ENCODE measurements at regions not wholly inside any gene's neighbourhood (a gene's known extent, or its start where the extent isn't known, plus 50 kb on each side); places are given as distances from the start of the nearest gene placed in this dataset.
A peak's percentile ranks its signal among the peaks of the same experiment; 100 is the strongest.

DNA sequence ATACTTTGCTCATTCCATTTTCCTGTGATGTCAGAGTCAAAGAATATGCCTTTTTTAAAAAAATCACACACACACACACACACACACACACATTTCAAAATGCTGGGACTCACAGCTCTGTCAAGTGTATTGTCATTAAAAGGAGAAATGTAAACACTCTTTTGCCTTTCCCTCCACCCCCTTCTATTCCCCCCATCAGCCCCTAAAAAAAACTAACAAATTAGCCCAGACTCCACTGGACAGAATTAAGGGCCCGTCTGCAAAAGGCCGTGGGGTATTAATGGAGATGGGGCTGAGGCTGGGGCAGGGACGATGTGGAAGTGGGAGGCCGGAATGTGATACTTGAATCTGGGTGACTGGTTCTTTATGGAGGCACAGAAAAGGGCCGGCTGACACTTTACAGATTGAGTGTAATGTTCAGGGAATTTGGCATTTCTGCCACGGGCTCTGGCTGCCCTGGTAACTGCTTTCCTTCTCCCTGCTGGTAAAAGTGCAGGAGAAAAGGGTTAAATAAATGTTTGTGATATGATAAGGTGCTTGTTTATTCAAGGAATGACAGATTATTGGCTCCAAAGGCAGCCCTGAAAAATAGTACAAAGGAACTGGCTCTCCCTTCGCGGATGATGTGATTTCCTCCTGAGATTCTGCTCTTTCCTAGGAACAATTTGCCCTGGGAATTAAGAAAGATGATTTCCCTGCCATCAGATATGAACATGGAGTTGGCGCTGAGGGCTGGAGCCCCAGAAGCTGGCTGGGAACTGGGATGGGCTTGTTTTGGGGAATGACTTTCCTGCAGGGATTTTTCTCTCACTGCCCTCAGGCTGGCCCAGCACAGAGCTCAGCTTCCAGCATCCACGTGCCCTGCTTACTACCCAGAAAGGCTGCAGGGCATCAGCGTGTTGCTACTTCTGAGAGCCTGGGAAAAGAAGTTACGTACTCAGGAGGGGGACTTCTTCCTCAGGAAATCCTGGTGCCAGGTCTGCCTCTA, 52.8 kb upstream of the CTAGE1 start:
- H3K9ac ChIP-seq (ENCODE audit: low read length): no peak overlapping the region
- H4K12ac ChIP-seq (ENCODE audit: low read depth, low read length): no peak overlapping the region
- H3K36me3 ChIP-seq (ENCODE audit: control insufficient read depth in 1 of 2, insufficient read depth in 2 of 2, low read length in 2 of 2): no peaks in the 10 kb centered on the region
- H2BK120ac ChIP-seq (ENCODE audit: insufficient read depth, low read length, poor library complexity): no peak overlapping the region
- no peak overlapping the region for H3K14ac ChIP-seq (ENCODE audit: low read length)
- no peaks in the 10 kb centered on the region for H3K9me3 ChIP-seq (ENCODE audit: insufficient read depth, low read depth, low read length)
- no peak overlapping the region for H3K27ac ChIP-seq (ENCODE audit: low read depth, low read length)
- no peak overlapping the region for H4K91ac ChIP-seq (ENCODE audit: low read depth, low read length)
- no CpG with 5 or more reads among the region's 12 CpGs for WGBS (ENCODE audit: extremely low coverage, insufficient coverage, insufficient read length)
- peak; percentile 12 to 13 for DNase-seq
- H3K4me1 ChIP-seq (ENCODE audit: control insufficient read depth in 1 of 2, insufficient read depth in 2 of 2, low read length in 2 of 2): peaks cover 14 to 20% of the 10 kb centered on the region in 2 experiments
- no peaks in the 10 kb centered on the region for H3K27me3 ChIP-seq (ENCODE audit: insufficient read depth, low read length)
- no peaks in the 10 kb centered on the region for H3K79me2 ChIP-seq (ENCODE audit: control insufficient read depth, insufficient read depth, low read length, poor library complexity)
- no peak overlapping the region for H3K4me3 ChIP-seq (ENCODE audit: low read depth, low read length)
- no peak overlapping the region for H3K4me2 ChIP-seq (ENCODE audit: low read length)
- H2BK12ac ChIP-seq (ENCODE audit: low read length): no peak overlapping the region
- no peak overlapping the region for H2AFZ ChIP-seq (ENCODE audit: insufficient read depth, low read length, poor library complexity)
- H3K79me1 ChIP-seq (ENCODE audit: low read length): no peaks in the 10 kb centered on the region
- no peak overlapping the region for H4K8ac ChIP-seq (ENCODE audit: low read depth, low read length)
- no peak overlapping the region for H3K18ac ChIP-seq (ENCODE audit: low read length)
- H3K23ac ChIP-seq (ENCODE audit: low read length): no peak overlapping the region
- H2BK5ac ChIP-seq (ENCODE audit: low read depth, low read length, poor library complexity): no peak overlapping the region
- H3K4ac ChIP-seq (ENCODE audit: low read depth, low read length): no peak overlapping the region
- H2AK5ac ChIP-seq (ENCODE audit: low read length): no peak overlapping the region

- H3K18ac ChIP-seq (ENCODE audit: low read length): no peak overlapping the region
- WGBS (ENCODE audit: extremely low coverage, insufficient coverage, insufficient read length): no CpG with 5 or more reads among the region's 8 CpGs
- H3K9ac ChIP-seq (ENCODE audit: low read length): no peak overlapping the region
- H3K36me3 ChIP-seq (ENCODE audit: control insufficient read depth in 1 of 2, insufficient read depth in 2 of 2, low read length in 2 of 2): no peaks in the 10 kb centered on the region
- H2AFZ ChIP-seq (ENCODE audit: insufficient read depth, low read length, poor library complexity): no peak overlapping the region
- H2AK5ac ChIP-seq (ENCODE audit: low read length): no peak overlapping the region
- H3K9me3 ChIP-seq (ENCODE audit: insufficient read depth, low read depth, low read length): no peaks in the 10 kb centered on the region
- H3K14ac ChIP-seq (ENCODE audit: low read length): no peak overlapping the region
- H3K79me2 ChIP-seq (ENCODE audit: control insufficient read depth, insufficient read depth, low read length, poor library complexity): no peaks in the 10 kb centered on the region
- no peak for DNase-seq
- H3K27ac ChIP-seq (ENCODE audit: low read depth, low read length): no peak overlapping the region
- no peak overlapping the region for H3K4me2 ChIP-seq (ENCODE audit: low read length)
- no peak overlapping the region for H2BK12ac ChIP-seq (ENCODE audit: low read length)
- peaks cover 6 to 12% of the 10 kb centered on the region in 2 experiments for H3K4me1 ChIP-seq (ENCODE audit: control insufficient read depth in 1 of 2, insufficient read depth in 2 of 2, low read length in 2 of 2)
- no peak overlapping the region for H4K8ac ChIP-seq (ENCODE audit: low read depth, low read length)
- no peaks in the 10 kb centered on the region for H3K79me1 ChIP-seq (ENCODE audit: low read length)
- no peaks in the 10 kb centered on the region for H3K27me3 ChIP-seq (ENCODE audit: insufficient read depth, low read length)
- no peak overlapping the region for H3K4ac ChIP-seq (ENCODE audit: low read depth, low read length)
- H4K12ac ChIP-seq (ENCODE audit: low read depth, low read length): no peak overlapping the region
- no peak overlapping the region for H3K4me3 ChIP-seq (ENCODE audit: low read depth, low read length)
- H2BK5ac ChIP-seq (ENCODE audit: low read depth, low read length, poor library complexity): no peak overlapping the region
- no peak overlapping the region for H3K23ac ChIP-seq (ENCODE audit: low read length)
- no peak overlapping the region for H4K91ac ChIP-seq (ENCODE audit: low read depth, low read length)
- H2BK120ac ChIP-seq (ENCODE audit: insufficient read depth, low read length, poor library complexity): no peak overlapping the region
Measured at GRCh38 chr18:22471546-22472131, 53.9 kb upstream of the CTAGE1 start.

DNA sequence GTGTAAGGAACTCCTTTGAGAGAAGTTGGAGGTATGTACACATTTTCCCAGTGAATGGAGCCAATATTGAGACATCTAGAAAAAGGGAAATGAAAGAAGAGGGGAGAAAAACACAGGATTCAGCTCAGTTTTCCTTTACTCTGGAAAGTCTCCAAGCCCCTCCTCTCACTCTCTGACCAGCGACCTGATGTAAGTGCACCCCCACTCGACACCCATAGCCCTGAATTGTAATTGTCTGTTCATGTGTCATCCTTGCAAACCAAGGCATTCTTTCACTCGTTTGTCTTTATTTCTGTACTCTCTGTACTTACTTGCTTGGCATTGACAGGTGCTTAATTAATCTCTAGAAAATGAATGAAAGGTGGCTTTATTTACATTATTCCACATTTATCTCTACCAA, 55.7 kb upstream of the CTAGE1 start:
- Histone ChIP-seq H3K79me2 (ENCODE audit: control insufficient read depth, insufficient read depth, low read length, poor library complexity) (no peaks in the 10 kb centered on the region), H4K91ac (ENCODE audit: low read depth, low read length) (no peak overlapping the region), H3K4me3 (ENCODE audit: low read depth, low read length) (no peak overlapping the region), H3K79me1 (ENCODE audit: low read length) (no peaks in the 10 kb centered on the region), H3K9ac (ENCODE audit: low read length) (no peak overlapping the region), H3K27me3 (ENCODE audit: insufficient read depth, low read length) (no peaks in the 10 kb centered on the region), H3K4ac (ENCODE audit: low read depth, low read length) (no peak overlapping the region), H3K36me3 (ENCODE audit: control insufficient read depth in 1 of 2, insufficient read depth in 2 of 2, low read length in 2 of 2) (no peaks in the 10 kb centered on the region), H2AFZ (ENCODE audit: insufficient read depth, low read length, poor library complexity) (no peak overlapping the region), H3K23ac (ENCODE audit: low read length) (no peak overlapping the region), H2BK12ac (ENCODE audit: low read length) (no peak overlapping the region), H3K4me2 (ENCODE audit: low read length) (no peak overlapping the region), H3K14ac (ENCODE audit: low read length) (no peak overlapping the region), H3K18ac (ENCODE audit: low read length) (no peak overlapping the region), H4K8ac (ENCODE audit: low read depth, low read length) (no peak overlapping the region), H2BK5ac (ENCODE audit: low read depth, low read length, poor library complexity) (no peak overlapping the region), H3K4me1 (ENCODE audit: control insufficient read depth in 1 of 2, insufficient read depth in 2 of 2, low read length in 2 of 2) (peaks cover 3 to 6% of the 10 kb centered on the region in 2 experiments), H2AK5ac (ENCODE audit: low read length) (no peak overlapping the region), H4K12ac (ENCODE audit: low read depth, low read length) (no peak overlapping the region), H3K27ac (ENCODE audit: low read depth, low read length) (no peak overlapping the region), H2BK120ac (ENCODE audit: insufficient read depth, low read length, poor library complexity) (no peak overlapping the region), H3K9me3 (ENCODE audit: insufficient read depth, low read depth, low read length) (no peaks in the 10 kb centered on the region)
- no CpG with 5 or more reads among the region's 3 CpGs for WGBS (ENCODE audit: extremely low coverage, insufficient coverage, insufficient read length)
- DNase-seq: no peak

DNA sequence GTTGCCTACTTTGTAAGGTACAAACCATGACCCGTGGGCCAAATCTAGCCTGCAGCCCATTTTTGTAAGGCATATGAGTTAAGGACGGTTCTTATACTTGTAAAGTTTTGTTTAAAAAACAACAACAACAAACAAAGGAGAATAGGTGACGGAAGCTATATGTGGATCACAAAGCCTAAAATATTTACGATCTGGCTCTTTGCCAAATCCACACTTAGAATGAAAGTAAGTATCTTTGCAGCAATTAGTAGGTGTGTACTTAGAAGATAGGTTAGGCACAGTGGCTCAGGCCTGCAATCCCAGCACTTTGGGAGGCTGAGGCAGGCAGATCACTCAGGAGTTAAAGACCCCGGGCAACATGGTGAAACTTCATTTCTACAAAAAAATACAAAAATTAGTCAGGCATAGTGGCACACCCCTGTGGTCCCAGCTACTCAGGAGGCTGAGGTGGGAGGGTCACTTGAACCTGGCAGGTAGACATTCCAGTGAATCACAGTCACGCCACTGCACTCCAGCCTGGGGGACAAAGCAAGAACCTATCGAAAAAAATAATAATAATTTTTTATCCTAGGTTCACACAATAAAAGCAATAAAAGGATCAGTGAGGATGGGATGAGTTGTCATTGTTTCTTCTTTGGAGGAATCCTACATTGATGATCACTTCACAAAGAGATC, 57.8 kb upstream of the CTAGE1 start:
- no peak overlapping the region for H3K9ac ChIP-seq (ENCODE audit: low read length)
- WGBS (ENCODE audit: extremely low coverage, insufficient coverage, insufficient read length): no CpG with 5 or more reads among the region's 7 CpGs
- H3K36me3 ChIP-seq (ENCODE audit: control insufficient read depth in 1 of 2, insufficient read depth in 2 of 2, low read length in 2 of 2): no peaks in the 10 kb centered on the region
- no peak overlapping the region for H2AK5ac ChIP-seq (ENCODE audit: low read length)
- no peaks in the 10 kb centered on the region for H3K79me2 ChIP-seq (ENCODE audit: control insufficient read depth, insufficient read depth, low read length, poor library complexity)
- no peaks in the 10 kb centered on the region for H3K27me3 ChIP-seq (ENCODE audit: insufficient read depth, low read length)
- H3K27ac ChIP-seq (ENCODE audit: low read depth, low read length): no peak overlapping the region
- H3K4me3 ChIP-seq (ENCODE audit: low read depth, low read length): no peak overlapping the region
- no peak overlapping the region for H2AFZ ChIP-seq (ENCODE audit: insufficient read depth, low read length, poor library complexity)
- no peak overlapping the region for H3K18ac ChIP-seq (ENCODE audit: low read length)
- no peak overlapping the region for H2BK12ac ChIP-seq (ENCODE audit: low read length)
- no peak overlapping the region for H3K4ac ChIP-seq (ENCODE audit: low read depth, low read length)
- no peak overlapping the region for H3K4me2 ChIP-seq (ENCODE audit: low read length)
- no peak overlapping the region for H4K12ac ChIP-seq (ENCODE audit: low read depth, low read length)
- H2BK120ac ChIP-seq (ENCODE audit: insufficient read depth, low read length, poor library complexity): no peak overlapping the region
- H3K14ac ChIP-seq (ENCODE audit: low read length): no peak overlapping the region
- H3K4me1 ChIP-seq (ENCODE audit: control insufficient read depth in 1 of 2, insufficient read depth in 2 of 2, low read length in 2 of 2): peaks cover 3 to 6% of the 10 kb centered on the region in 2 experiments
- H4K91ac ChIP-seq (ENCODE audit: low read depth, low read length): no peak overlapping the region
- no peaks in the 10 kb centered on the region for H3K9me3 ChIP-seq (ENCODE audit: insufficient read depth, low read depth, low read length)
- DNase-seq: peak in 1 of 2 donors; percentile 21
- H4K8ac ChIP-seq (ENCODE audit: low read depth, low read length): no peak overlapping the region
- no peaks in the 10 kb centered on the region for H3K79me1 ChIP-seq (ENCODE audit: low read length)
- H3K23ac ChIP-seq (ENCODE audit: low read length): no peak overlapping the region
- H2BK5ac ChIP-seq (ENCODE audit: low read depth, low read length, poor library complexity): no peak overlapping the region

Data from trophoblast cell (in vitro differentiated cells and primary cell).